ENCODE measurements at regions not wholly inside any gene's neighbourhood (a gene's known extent, or its start where the extent isn't known, plus 50 kb on each side); places are given as distances from the start of the nearest gene placed in this dataset.

- Histone ChIP-seq H3K27ac (replicated peaks) (no peak overlapping the region), H3K4me3 (replicated peaks; ENCODE audit: insufficient read depth, low read length) (no peak overlapping the region), H3K27me3 (ENCODE audit: insufficient read depth, poor library complexity, severe bottlenecking) (no peaks in the 10 kb centered on the region)
- TF ChIP-seq SPI1 (IDR thresholded peaks at IDR 0.05; ENCODE audit: borderline replicate concordance, low read depth) = no peak
- DNase-seq (ENCODE audit: low read depth in 1 of 2, low spot score in 1 of 2) = no peak
Measured at GRCh38 chr1:177660188-177660587, 309.7 kb downstream of the SEC16B start.

DNA sequence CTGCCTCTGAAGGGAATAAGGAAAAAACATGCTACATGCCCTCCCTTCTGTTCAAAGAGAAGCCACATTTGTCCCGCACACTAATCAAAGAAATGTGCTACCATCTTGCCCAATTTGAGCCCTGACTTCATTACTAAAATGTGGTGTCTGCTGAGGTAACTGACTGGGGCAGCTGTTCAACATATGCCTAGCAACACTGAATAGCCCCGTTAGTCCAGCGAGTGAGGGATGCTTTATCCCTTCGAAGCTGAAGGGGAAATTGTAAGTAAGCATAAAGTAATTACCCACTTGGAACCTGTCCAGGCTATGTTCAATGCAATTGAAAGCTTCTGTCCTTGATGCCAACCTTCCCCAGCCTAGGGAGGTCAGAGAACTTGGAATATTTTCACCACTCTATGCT, 310.6 kb downstream of the SEC16B start:
- no peak for TF ChIP-seq CTCF (IDR thresholded peaks at IDR 0.05; ENCODE audit: insufficient read depth, low read length)
- no peak overlapping the region for H3K4me3 ChIP-seq (replicated peaks; ENCODE audit: insufficient read depth, low read length)
- no peak for DNase-seq (ENCODE audit: low read depth in 1 of 2, low spot score in 1 of 2)
- H3K27ac ChIP-seq (replicated peaks) = no peak overlapping the region
- H3K27me3 ChIP-seq (ENCODE audit: insufficient read depth, poor library complexity, severe bottlenecking) = no peaks in the 10 kb centered on the region

DNA sequence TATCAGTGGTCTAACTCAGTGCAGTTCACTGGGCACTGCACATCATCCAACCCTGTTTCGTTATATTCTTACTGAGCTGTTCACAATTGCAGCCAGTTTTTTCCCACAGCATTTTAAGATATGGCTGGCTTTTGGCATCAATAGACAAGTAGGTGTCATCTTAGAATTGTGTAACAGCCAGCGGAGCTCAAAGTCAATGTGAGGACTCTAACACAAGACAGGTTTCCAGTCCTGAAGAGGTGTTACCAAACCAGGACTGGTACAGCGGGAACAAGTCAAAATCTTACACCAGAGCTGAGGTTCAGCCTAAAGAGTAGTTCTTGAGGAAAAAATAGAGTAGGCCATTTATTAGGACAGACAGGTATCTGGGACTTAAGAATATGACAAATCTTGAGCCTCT, 313.3 kb downstream of the SEC16B start:
- Histone ChIP-seq H3K27ac (replicated peaks) (no peak overlapping the region), H3K27me3 (ENCODE audit: insufficient read depth, poor library complexity, severe bottlenecking) (no peaks in the 10 kb centered on the region), H3K4me3 (replicated peaks; ENCODE audit: insufficient read depth, low read length) (no peak overlapping the region)
- no peak for TF ChIP-seq GABPA (IDR thresholded peaks at IDR 0.05; ENCODE audit: low read depth)
- no peak for TF ChIP-seq POLR2AphosphoS5 (IDR thresholded peaks at IDR 0.05; ENCODE audit: low read depth)
- no peak for TF ChIP-seq SPI1 (IDR thresholded peaks at IDR 0.05; ENCODE audit: borderline replicate concordance, low read depth)
- no peak for DNase-seq (ENCODE audit: low read depth in 1 of 2, low spot score in 1 of 2)

DNA sequence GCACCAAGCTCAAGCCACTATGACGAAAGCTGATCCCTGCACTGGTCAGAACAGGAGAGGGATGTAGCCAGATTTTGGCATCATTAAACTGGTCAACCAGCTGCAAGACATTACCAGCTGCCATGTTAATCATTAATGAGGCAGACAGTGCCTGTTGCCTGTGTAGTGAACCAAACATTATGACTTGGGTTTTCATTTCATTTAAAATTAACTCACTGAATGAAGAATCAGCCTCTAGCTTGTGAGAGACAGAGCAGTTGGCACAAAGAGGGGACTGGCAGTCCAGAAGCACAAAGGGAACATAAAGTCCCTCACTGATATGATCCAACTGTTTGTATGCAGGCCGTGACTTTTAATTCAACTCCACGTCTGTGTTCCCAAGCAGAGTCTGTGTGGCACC, 318.9 kb downstream of the SEC16B start:
- no peak for TF ChIP-seq POLR2AphosphoS5 (IDR thresholded peaks at IDR 0.05; ENCODE audit: low read depth)
- no peak for TF ChIP-seq CTCF (IDR thresholded peaks at IDR 0.05; ENCODE audit: insufficient read depth, low read length)
- H3K4me3 ChIP-seq (replicated peaks; ENCODE audit: insufficient read depth, low read length) = no peak overlapping the region
- no peak for DNase-seq (ENCODE audit: low read depth in 1 of 2, low spot score in 1 of 2)
- no peaks in the 10 kb centered on the region for H3K27me3 ChIP-seq (ENCODE audit: insufficient read depth, poor library complexity, severe bottlenecking)
- H3K27ac ChIP-seq (replicated peaks) = no peak overlapping the region

DNA sequence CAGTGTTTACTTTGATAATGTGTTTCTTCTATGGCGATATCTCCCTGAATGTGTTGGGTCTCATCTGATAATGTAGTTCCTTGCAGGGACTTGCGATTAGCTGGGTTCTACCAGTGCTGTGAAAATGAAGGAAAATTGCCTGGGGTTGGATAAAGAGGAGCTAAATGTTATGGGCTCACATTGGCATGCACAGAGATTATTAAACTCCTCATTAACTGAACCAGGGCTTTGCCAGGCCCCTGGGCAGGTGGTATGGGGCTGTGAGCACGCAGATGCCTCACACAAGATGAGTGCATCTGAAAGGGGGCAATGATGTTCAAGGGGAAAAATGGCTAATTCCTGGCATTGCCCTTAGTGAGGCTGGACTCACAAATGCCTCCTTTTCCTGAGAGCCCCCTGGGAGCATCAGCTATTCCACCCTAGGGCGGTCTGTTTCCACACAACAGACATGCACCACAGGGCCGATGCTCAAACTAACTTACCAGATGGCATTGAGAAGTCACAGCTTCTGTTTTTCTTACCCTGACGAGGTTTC, 321.1 kb downstream of the SEC16B start:
- TF ChIP-seq GABPA (IDR thresholded peaks at IDR 0.05; ENCODE audit: low read depth) = no peak
- TF ChIP-seq REST (IDR thresholded peaks at IDR 0.05; ENCODE audit: insufficient replicate concordance, low read depth) = no peak
- no peak for TF ChIP-seq POLR2AphosphoS5 (IDR thresholded peaks at IDR 0.05; ENCODE audit: low read depth)
- TF ChIP-seq SPI1 (IDR thresholded peaks at IDR 0.05; ENCODE audit: borderline replicate concordance, low read depth) = no peak
- no peak for TF ChIP-seq CTCF (IDR thresholded peaks at IDR 0.05; ENCODE audit: insufficient read depth, low read length)
- no peak overlapping the region for H3K4me3 ChIP-seq (replicated peaks; ENCODE audit: insufficient read depth, low read length)
- DNase-seq (ENCODE audit: low read depth in 1 of 2, low spot score in 1 of 2) = no peak
- H3K27me3 ChIP-seq (ENCODE audit: insufficient read depth, poor library complexity, severe bottlenecking) = no peaks in the 10 kb centered on the region
- no peak overlapping the region for H3K27ac ChIP-seq (replicated peaks)

DNA sequence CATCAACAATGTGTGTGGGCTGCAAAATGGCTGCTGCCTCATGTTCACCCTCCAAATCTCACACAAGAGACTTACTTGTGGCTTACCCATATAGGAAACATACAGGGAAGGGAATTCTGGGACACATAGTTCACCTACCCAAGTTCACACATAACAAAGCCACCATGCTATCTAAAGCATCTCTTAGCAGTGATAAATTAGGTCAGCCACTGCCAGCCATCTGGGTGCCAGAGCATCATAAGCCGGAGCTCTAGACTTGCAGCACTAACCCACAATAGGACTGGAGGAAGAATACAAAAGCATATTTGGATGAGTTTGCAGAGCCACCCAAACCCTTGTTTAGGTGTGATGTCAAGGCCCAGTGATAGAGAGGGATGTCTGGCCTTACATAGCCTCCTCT, 321.7 kb downstream of the SEC16B start:
- no peak for DNase-seq (ENCODE audit: low read depth in 1 of 2, low spot score in 1 of 2)
- H3K27ac ChIP-seq (replicated peaks) = no peak overlapping the region
- H3K27me3 ChIP-seq (ENCODE audit: insufficient read depth, poor library complexity, severe bottlenecking) = no peaks in the 10 kb centered on the region
- TF ChIP-seq CTCF (IDR thresholded peaks at IDR 0.05; ENCODE audit: insufficient read depth, low read length) = no peak
- TF ChIP-seq GABPA (IDR thresholded peaks at IDR 0.05; ENCODE audit: low read depth) = no peak
- no peak for TF ChIP-seq POLR2AphosphoS5 (IDR thresholded peaks at IDR 0.05; ENCODE audit: low read depth)
- TF ChIP-seq SPI1 (IDR thresholded peaks at IDR 0.05; ENCODE audit: borderline replicate concordance, low read depth) = no peak
- no peak for TF ChIP-seq REST (IDR thresholded peaks at IDR 0.05; ENCODE audit: insufficient replicate concordance, low read depth)
- no peak overlapping the region for H3K4me3 ChIP-seq (replicated peaks; ENCODE audit: insufficient read depth, low read length)
